Lower leg skin (tissue), 4 donors: ENCODE measurements at regions not wholly inside any gene's neighbourhood (a gene's known extent, or its start where the extent isn't known, plus 50 kb on each side); places are given as distances from the start of the nearest gene placed in this dataset.

Source experiments
- DNase-seq, 2 donors: peaks; one replicate each; pipeline ENCODE4 v3.0.0-alpha.2; 2019; ENCODE audit warnings: low spot score in 2 of 2
- H3K4me3 ChIP-seq: fragments of 200-600 bp; sonication (generic); 2 replicates; pipeline ENCODE4 v1.5.1; 2017; ENCODE audit warnings: mild to moderate bottlenecking, low read depth; ENCODE audit not compliant: poor library complexity, severe bottlenecking
- CTCF ChIP-seq, 3 donors: fragments of 450-650 bp; IDR thresholded peaks; one replicate each; pipeline ENCODE4 v1.5.1; 2016; ENCODE audit warnings: antibody characterized with exemption in 3 of 3, mild to moderate bottlenecking in 3 of 3, moderate library complexity in 2 of 3
- POLR2A ChIP-seq, 2 donors: fragments of 450-650 bp; IDR thresholded peaks; one replicate each; pipeline ENCODE4 v1.6.1; 2016 to 2017; ENCODE audit warnings: antibody characterized with exemption in 2 of 2, mild to moderate bottlenecking in 1 of 2, moderate library complexity in 1 of 2
- WGBS, 2 donors: methylation state at CpG; one replicate each; pipeline ENCODE4 v1.1.5; 2018; 5-methylcytosine and 5-hydroxymethylcytosine counted together
- intact Hi-C: fragments of 100-400 bp; cut with DNase I; formaldehyde crosslinking; loops from one replicate; pipeline ENCODE4 v1.15.0; 2023; ENCODE audit warnings: low total_unique reads

DNA sequence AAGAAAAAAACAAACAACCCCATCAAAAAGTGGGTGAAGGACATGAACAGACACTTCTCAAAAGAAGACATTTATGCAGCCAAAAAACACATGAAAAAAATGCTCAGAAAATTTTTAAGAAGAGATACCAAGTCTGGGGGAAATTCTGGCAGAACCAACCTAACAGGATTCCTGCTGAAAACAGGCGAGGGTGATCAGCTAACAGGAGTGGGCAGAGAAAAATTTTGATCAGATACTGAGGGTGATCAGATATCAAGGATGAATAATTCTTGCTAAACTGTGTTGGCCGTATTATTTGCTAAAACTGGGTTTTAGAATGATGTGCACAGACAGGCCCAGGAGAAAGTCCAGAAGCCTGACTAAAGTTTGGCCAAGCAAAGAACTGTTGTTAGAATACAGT, 557.3 kb downstream of the CD109 start:
- no peak for DNase-seq
- no peak overlapping the region for H3K4me3 ChIP-seq
- TF ChIP-seq CTCF (IDR thresholded peaks at IDR 0.05) (no peak), POLR2A (IDR thresholded peaks at IDR 0.05) (no peak)
- WGBS, 2 donors: 50 to 60% methylated on average over 2 of the region's 2 CpGs
- intact Hi-C loops: no loop called here

DNA sequence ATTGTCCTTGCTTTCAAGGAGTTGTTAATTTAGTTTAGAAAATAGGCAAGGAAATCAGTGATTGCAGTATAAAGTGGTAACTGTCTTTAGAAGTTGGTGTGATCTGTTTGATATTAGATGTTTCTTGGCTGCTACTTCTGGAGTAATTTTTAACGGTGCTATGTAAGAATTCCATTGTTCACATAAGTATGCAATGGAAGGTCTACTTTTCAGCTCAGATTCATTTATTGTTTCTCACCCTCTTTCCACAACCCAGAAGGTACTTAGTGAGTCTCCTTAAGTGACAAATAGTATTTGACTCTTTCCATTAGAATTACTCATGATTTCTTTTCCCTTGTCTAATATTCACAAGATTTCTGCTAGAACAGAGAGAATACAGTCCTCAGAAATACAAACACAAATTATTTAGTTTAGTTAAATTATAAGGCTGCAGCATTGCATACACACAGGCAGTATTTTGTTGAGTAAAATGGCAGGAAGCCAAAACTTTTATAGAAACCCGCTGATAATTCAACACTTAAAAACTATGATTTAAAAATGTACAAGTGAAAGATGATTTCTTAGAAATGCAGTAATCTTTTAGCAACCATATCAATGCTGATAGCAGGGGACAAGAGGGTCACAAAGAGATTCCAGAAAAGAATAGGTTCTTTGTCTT, 554.3 kb downstream of the CD109 start:
- intact Hi-C loops: no loop called here
- no peak overlapping the region for H3K4me3 ChIP-seq
- WGBS, 2 donors: 19 to 27% methylated on average over 2 of the region's 2 CpGs
- TF ChIP-seq POLR2A (IDR thresholded peaks at IDR 0.05) (no peak), CTCF (IDR thresholded peaks at IDR 0.05) (no peak)
- no peak for DNase-seq

GRCh38 chr6:74249658-74250057, 553.7 kb downstream of the CD109 start:
- H3K4me3 ChIP-seq: no peak overlapping the region
- WGBS, 2 donors: 59 to 60% methylated on average over 2 of the region's 2 CpGs
- TF ChIP-seq POLR2A (IDR thresholded peaks at IDR 0.05): no peak
- TF ChIP-seq CTCF (IDR thresholded peaks at IDR 0.05): no peak
- intact Hi-C loops: no loop called here
- no peak for DNase-seq

GRCh38 chr6:74248966-74249365, 553.0 kb downstream of the CD109 start:
- intact Hi-C loops: no loop called here
- WGBS, 2 donors: 48 to 53% methylated on average over 2 of the region's 2 CpGs
- H3K4me3 ChIP-seq: no peak overlapping the region
- TF ChIP-seq POLR2A (IDR thresholded peaks at IDR 0.05): no peak
- TF ChIP-seq CTCF (IDR thresholded peaks at IDR 0.05): no peak
- no peak for DNase-seq

DNA sequence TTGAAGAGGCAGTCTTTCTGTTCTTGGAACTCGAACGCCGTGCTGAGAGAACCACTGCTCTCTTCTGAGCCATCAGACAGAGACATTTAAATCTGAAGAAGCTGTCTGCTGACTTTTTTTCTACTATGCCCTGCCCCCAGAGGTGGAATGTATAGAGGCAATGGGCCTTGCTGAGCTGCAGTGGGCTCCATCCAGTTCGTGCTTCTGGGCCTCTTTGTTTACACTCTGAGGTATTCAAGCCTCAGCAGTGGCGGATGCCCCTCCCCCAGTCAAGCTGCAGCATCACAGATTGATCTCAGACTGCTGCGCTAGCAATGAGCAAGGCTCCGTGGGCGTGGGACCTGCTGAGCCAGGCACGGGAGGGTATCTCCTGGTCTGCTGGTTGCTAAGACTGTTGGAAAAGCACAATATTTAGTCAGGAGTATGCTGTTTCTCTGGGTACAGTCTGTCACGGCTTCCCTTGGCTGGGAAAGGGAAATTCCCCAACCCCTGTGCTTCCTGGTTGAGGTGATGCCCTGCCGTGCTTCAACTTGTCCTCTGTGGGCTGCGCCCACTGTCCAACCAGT, 526.8 kb downstream of the CD109 start:
- 42 to 72% methylated on average over 6 to 12 of the region's 12 CpGs for WGBS, 2 donors
- H3K4me3 ChIP-seq: no peak overlapping the region
- intact Hi-C loops: no loop called here
- TF ChIP-seq POLR2A (IDR thresholded peaks at IDR 0.05): no peak
- no peak for DNase-seq

DNA sequence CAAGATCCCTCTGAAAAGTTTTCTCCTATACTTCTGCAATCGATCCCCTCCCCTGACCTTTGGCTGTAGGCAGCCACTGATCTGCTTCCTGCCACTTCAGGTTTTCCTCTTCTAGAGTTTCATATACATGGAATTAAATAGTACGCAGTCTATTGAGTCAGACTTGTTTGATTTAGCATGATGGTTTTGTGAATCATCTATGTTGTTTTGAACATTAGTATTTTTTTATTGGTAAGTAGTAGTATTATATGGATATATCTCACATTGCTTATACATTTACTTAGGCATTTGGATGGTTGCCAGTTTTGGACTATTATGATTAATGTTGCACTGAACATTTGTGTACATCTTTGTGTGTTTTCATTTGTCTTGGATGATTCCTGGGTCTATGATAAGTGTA, 518.0 kb downstream of the CD109 start:
- no peak overlapping the region for H3K4me3 ChIP-seq
- intact Hi-C loops: no loop called here
- TF ChIP-seq CTCF (IDR thresholded peaks at IDR 0.05) (no peak), POLR2A (IDR thresholded peaks at IDR 0.05) (no peak)
- WGBS, 2 donors: 57 to 60% methylated on average over 2 of the region's 2 CpGs
- DNase-seq: no peak
